ENCODE measurements at regions not wholly inside any gene's neighbourhood (a gene's known extent, or its start where the extent isn't known, plus 50 kb on each side); places are given as distances from the start of the nearest gene placed in this dataset.

- Histone ChIP-seq H3K4me1 (ENCODE audit: low read depth) (no peaks in the 10 kb centered on the region), H3K27ac (no peak overlapping the region), H3K27me3 (no peaks in the 10 kb centered on the region), H3K9me3 (ENCODE audit: low read depth) (no peaks in the 10 kb centered on the region), H3K36me3 (no peaks in the 10 kb centered on the region), H3K4me3 (no peak overlapping the region)
- TF ChIP-seq, protein P1, sequence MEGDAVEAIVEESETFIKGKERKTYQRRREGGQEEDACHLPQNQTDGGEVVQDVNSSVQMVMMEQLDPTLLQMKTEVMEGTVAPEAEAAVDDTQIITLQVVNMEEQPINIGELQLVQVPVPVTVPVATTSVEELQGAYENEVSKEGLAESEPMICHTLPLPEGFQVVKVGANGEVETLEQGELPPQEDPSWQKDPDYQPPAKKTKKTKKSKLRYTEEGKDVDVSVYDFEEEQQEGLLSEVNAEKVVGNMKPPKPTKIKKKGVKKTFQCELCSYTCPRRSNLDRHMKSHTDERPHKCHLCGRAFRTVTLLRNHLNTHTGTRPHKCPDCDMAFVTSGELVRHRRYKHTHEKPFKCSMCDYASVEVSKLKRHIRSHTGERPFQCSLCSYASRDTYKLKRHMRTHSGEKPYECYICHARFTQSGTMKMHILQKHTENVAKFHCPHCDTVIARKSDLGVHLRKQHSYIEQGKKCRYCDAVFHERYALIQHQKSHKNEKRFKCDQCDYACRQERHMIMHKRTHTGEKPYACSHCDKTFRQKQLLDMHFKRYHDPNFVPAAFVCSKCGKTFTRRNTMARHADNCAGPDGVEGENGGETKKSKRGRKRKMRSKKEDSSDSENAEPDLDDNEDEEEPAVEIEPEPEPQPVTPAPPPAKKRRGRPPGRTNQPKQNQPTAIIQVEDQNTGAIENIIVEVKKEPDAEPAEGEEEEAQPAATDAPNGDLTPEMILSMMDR (IDR thresholded peaks at IDR 0.05; ENCODE audit: low read depth, low read length), result no peak
- DNase-seq (ENCODE audit: low read depth in 1 of 2, low spot score in 1 of 2), result no peak
Observed at GRCh38 chr3:68151359-68151758, 496.9 kb upstream of the SUCLG2 start.

- DNase-seq (ENCODE audit: low read depth in 1 of 2, low spot score in 1 of 2), result no peak
- Histone ChIP-seq H3K27ac (no peak overlapping the region), H3K4me1 (ENCODE audit: low read depth) (no peaks in the 10 kb centered on the region), H3K9me3 (ENCODE audit: low read depth) (no peaks in the 10 kb centered on the region), H3K4me3 (no peak overlapping the region), H3K36me3 (no peaks in the 10 kb centered on the region), H3K27me3 (no peaks in the 10 kb centered on the region)
- TF ChIP-seq, protein P1 (IDR thresholded peaks at IDR 0.05; ENCODE audit: low read depth, low read length), result no peak
Observed at GRCh38 chr3:68148447-68148846, 494.0 kb upstream of the SUCLG2 start.

GRCh38 chr3:68142441-68142840 is 488.0 kb upstream of the SUCLG2 start:
- Histone ChIP-seq H3K27ac (no peak overlapping the region), H3K36me3 (no peaks in the 10 kb centered on the region), H3K27me3 (no peaks in the 10 kb centered on the region), H3K4me1 (ENCODE audit: low read depth) (no peaks in the 10 kb centered on the region), H3K9me3 (ENCODE audit: low read depth) (no peaks in the 10 kb centered on the region), H3K4me3 (no peak overlapping the region)
- DNase-seq (ENCODE audit: low read depth in 1 of 2, low spot score in 1 of 2), result no peak
- TF ChIP-seq, protein P1 (IDR thresholded peaks at IDR 0.05; ENCODE audit: low read depth, low read length), result no peak

DNA sequence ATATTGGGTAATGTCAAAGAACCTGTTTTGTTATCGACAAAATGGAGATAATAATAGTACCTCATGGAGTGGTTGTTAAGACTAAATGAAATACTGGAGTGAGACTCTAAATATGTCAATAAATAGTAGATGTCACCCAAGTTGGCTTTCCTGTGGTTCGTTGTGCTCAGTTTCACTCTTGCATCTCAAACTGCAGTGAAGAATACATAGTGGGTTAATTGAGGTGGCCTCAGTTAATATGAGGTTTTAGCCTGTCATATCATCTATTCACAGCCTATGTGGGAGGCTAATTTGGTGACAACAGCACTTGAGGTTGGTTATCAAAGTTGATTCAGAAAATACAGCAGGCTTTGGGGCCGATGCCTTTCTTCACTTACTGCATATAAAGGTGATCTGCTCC is 485.5 kb upstream of the SUCLG2 start:
- Histone ChIP-seq H3K4me1 (ENCODE audit: low read depth) (no peaks in the 10 kb centered on the region), H3K27me3 (no peaks in the 10 kb centered on the region), H3K27ac (no peak overlapping the region), H3K36me3 (no peaks in the 10 kb centered on the region), H3K4me3 (no peak overlapping the region), H3K9me3 (ENCODE audit: low read depth) (no peaks in the 10 kb centered on the region)
- no peak for DNase-seq (ENCODE audit: low read depth in 1 of 2, low spot score in 1 of 2)
- TF ChIP-seq, protein P1 (IDR thresholded peaks at IDR 0.05; ENCODE audit: low read depth, low read length), result no peak

DNA sequence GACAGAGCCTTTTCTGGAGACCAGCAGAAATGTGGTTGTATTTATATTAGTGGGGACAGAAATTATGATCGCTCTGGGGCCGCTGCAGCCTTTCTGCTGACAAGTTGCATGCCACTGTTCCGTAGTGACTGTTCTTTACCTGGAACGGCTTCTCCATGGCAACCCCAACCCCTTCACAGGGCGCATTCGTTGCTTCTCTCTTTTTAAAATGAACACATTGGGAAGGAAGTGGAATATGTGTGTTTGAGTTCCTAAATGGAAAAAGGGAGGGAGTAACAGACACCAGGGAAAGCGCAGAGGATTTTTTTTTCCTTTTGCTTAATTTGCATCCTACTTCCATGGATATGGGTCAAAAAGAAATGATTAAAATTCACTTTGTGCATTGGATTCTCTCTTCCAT is 482.0 kb upstream of the SUCLG2 start:
- TF ChIP-seq, protein P1 (IDR thresholded peaks at IDR 0.05; ENCODE audit: low read depth, low read length), result no peak
- no peaks in the 10 kb centered on the region for H3K27me3 ChIP-seq
- no peaks in the 10 kb centered on the region for H3K4me1 ChIP-seq (ENCODE audit: low read depth)
- no peaks in the 10 kb centered on the region for H3K36me3 ChIP-seq
- H3K9me3 ChIP-seq (ENCODE audit: low read depth), result no peaks in the 10 kb centered on the region
- no peak overlapping the region for H3K27ac ChIP-seq
- no peak for DNase-seq (ENCODE audit: low read depth in 1 of 2, low spot score in 1 of 2)
- no peak overlapping the region for H3K4me3 ChIP-seq

- Histone ChIP-seq H3K27me3 (no peaks in the 10 kb centered on the region), H3K9me3 (ENCODE audit: low read depth) (no peaks in the 10 kb centered on the region), H3K27ac (no peak overlapping the region), H3K36me3 (no peaks in the 10 kb centered on the region), H3K4me3 (no peak overlapping the region), H3K4me1 (ENCODE audit: low read depth) (no peaks in the 10 kb centered on the region)
- TF ChIP-seq, protein P1 (IDR thresholded peaks at IDR 0.05; ENCODE audit: low read depth, low read length), result no peak
- DNase-seq (ENCODE audit: low read depth in 1 of 2, low spot score in 1 of 2), result no peak
Observed at GRCh38 chr3:68135067-68135466, 480.7 kb upstream of the SUCLG2 start.
